ENCODE measurements at regions not wholly inside any gene's neighbourhood (a gene's known extent, or its start where the extent isn't known, plus 50 kb on each side); places are given as distances from the start of the nearest gene placed in this dataset.

DNA sequence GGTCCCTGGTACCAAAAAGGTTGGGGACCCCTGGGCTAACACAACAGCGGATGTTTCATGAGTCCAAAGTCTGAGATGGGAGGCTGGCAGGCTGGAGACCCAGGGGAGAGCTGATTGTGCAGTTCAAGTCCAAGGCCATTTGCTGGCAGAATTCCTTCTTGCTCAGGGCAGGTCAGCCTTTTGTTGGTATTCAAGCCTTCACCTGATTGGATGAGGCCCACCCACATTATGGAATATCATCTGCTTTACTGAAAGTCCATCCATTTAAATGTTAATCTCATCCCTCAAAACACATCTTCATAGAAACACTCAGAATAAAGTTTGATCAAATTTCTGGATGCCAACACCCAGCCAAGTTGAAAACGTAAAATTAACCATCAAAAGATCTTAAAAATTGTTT lies 52.9 kb downstream of the GSC start:
- TF ChIP-seq, protein P1, sequence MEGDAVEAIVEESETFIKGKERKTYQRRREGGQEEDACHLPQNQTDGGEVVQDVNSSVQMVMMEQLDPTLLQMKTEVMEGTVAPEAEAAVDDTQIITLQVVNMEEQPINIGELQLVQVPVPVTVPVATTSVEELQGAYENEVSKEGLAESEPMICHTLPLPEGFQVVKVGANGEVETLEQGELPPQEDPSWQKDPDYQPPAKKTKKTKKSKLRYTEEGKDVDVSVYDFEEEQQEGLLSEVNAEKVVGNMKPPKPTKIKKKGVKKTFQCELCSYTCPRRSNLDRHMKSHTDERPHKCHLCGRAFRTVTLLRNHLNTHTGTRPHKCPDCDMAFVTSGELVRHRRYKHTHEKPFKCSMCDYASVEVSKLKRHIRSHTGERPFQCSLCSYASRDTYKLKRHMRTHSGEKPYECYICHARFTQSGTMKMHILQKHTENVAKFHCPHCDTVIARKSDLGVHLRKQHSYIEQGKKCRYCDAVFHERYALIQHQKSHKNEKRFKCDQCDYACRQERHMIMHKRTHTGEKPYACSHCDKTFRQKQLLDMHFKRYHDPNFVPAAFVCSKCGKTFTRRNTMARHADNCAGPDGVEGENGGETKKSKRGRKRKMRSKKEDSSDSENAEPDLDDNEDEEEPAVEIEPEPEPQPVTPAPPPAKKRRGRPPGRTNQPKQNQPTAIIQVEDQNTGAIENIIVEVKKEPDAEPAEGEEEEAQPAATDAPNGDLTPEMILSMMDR (IDR thresholded peaks at IDR 0.05): no peak
- no peak for TF ChIP-seq EZH2 (IDR thresholded peaks at IDR 0.05)
- TF ChIP-seq EZH2phosphoT487 (IDR thresholded peaks at IDR 0.05): no peak

Measured in neural progenitor cell (in vitro differentiated cells).